IMR-90 (cell line): ENCODE measurements at regions not wholly inside any gene's neighbourhood (a gene's known extent, or its start where the extent isn't known, plus 50 kb on each side); places are given as distances from the start of the nearest gene placed in this dataset.

Experiments
- ATAC-seq: fragments of 200-7000 bp; cut with Tn5 transposase; 2 replicates; pipeline ENCODE4 v1.9.1; 2020; ENCODE audit warnings: low read depth, mild to moderate bottlenecking, moderate library complexity
- BruUV-seq: library from RNA; stranded (reverse); fragments of 400-500 nt; replicated peaks from 2 replicates; lab custom pipeline; 2021; lab: Mats Ljungman, UMichigan
- CTCF ChIA-PET: fragments of 300-600 bp; formaldehyde crosslinking; extraction: SDS; loops from one replicate; lab custom pipeline; 2021; ENCODE audit warnings: antibody characterized with exemption; lab: Yijun Ruan, JAX
- POLR2A ChIA-PET: fragments of 300-600 bp; sonication (Branson Sonifier 250); formaldehyde crosslinking; loops from one replicate; lab custom pipeline; 2022; ENCODE audit warnings: antibody characterized with exemption; ENCODE audit not compliant: unreplicated experiment; lab: Charles Lee
- DNase-seq: peaks from one replicate; pipeline ENCODE4 v3.0.0; 2013
- H2AFZ ChIP-seq: replicated peaks from 2 replicates; pipeline ENCODE3; 2013; ENCODE audit warnings: low read length, mild to moderate bottlenecking; ENCODE audit not compliant: poor library complexity
- H2AK5ac ChIP-seq: 2 replicates; pipeline ENCODE4 v1.6.1; 2013; ENCODE audit warnings: low read depth, low read length, inconsistent platforms
- H2AK9ac ChIP-seq: replicated peaks from 2 replicates; pipeline ENCODE3; 2013; ENCODE audit warnings: mild to moderate bottlenecking, low read depth, low read length, moderate library complexity; ENCODE audit not compliant: poor library complexity
- H2BK120ac ChIP-seq: 2 replicates; pipeline ENCODE4 v1.6.1; 2013; ENCODE audit warnings: low read depth, low read length, inconsistent platforms
- H2BK15ac ChIP-seq: 3 replicates; pipeline ENCODE4 v1.6.1; 2013; ENCODE audit warnings: low read depth, low read length, inconsistent platforms
- H2BK20ac ChIP-seq: 2 replicates; pipeline ENCODE4 v1.6.1; 2013; ENCODE audit warnings: low read depth, mild to moderate bottlenecking, inconsistent platforms, low read length, moderate library complexity
- H2BK5ac ChIP-seq: 2 replicates; pipeline ENCODE4 v1.6.1; 2013; ENCODE audit warnings: mild to moderate bottlenecking, low read depth, low read length, inconsistent platforms; ENCODE audit not compliant: poor library complexity, severe bottlenecking
- H3K14ac ChIP-seq: replicated peaks from 2 replicates; pipeline ENCODE4 v1.6.1; 2013; ENCODE audit warnings: low read depth, low read length, inconsistent platforms
- H3K18ac ChIP-seq: 2 replicates; pipeline ENCODE4 v1.6.1; 2013; ENCODE audit warnings: low read depth, low read length, control low read depth
- H3K23ac ChIP-seq: 2 replicates; pipeline ENCODE4 v1.6.1; 2013; ENCODE audit warnings: low read depth, low read length, inconsistent platforms
- H3K27ac ChIP-seq: 2 replicates; pipeline ENCODE4 v1.5.1; 2013; ENCODE audit warnings: mild to moderate bottlenecking, control low read depth, low read length; ENCODE audit not compliant: insufficient read depth
- H3K27me3 ChIP-seq: 2 replicates; pipeline ENCODE4 v1.6.1; 2013; ENCODE audit warnings: low read length; ENCODE audit not compliant: control insufficient read depth, insufficient read depth
- H3K36me3 ChIP-seq: 2 replicates; pipeline ENCODE4 v1.6.1; 2013; ENCODE audit warnings: low read length, mixed read lengths; ENCODE audit not compliant: control insufficient read depth, insufficient read depth
- H3K4ac ChIP-seq: 2 replicates; pipeline ENCODE4 v1.6.1; 2013; ENCODE audit warnings: low read depth, low read length, inconsistent platforms
- H3K4me1 ChIP-seq: 2 replicates; pipeline ENCODE4 v1.6.1; 2013; ENCODE audit warnings: low read length, mixed read lengths; ENCODE audit not compliant: control insufficient read depth, insufficient read depth
- H3K4me2 ChIP-seq: 2 replicates; pipeline ENCODE4 v1.6.1; 2013; ENCODE audit warnings: low read depth, mild to moderate bottlenecking, control low read depth, low read length, moderate library complexity
- H3K4me3 ChIP-seq: 2 replicates; pipeline ENCODE4 v1.5.1; 2013; ENCODE audit warnings: low read depth, mild to moderate bottlenecking, control low read depth, low read length, moderate library complexity; ENCODE audit not compliant: insufficient read depth
- H3K56ac ChIP-seq: 2 replicates; pipeline ENCODE4 v1.6.1; 2013; ENCODE audit warnings: low read length, inconsistent platforms; ENCODE audit not compliant: insufficient read depth; ENCODE audit errors: extremely low read depth
- H3K79me1 ChIP-seq, 2 experiments: 2 replicates each; pipeline ENCODE4 v1.6.1; 2013; ENCODE audit warnings: low read length in 2 of 2, inconsistent platforms in 1 of 2, low read depth in 1 of 2
- H3K9ac ChIP-seq: 2 replicates; pipeline ENCODE4 v1.6.1; 2013; ENCODE audit warnings: low read depth, low read length, control low read depth
- H3K9me1 ChIP-seq: 2 replicates; pipeline ENCODE4 v1.6.1; 2013; ENCODE audit warnings: low read length, inconsistent platforms; ENCODE audit not compliant: insufficient read depth
- H3K9me3 ChIP-seq: 2 replicates; pipeline ENCODE4 v1.6.1; 2013; ENCODE audit warnings: low read length; ENCODE audit not compliant: control insufficient read depth, insufficient read depth
- H4K20me1 ChIP-seq: 2 replicates; pipeline ENCODE4 v1.6.1; 2013; ENCODE audit warnings: low read length, inconsistent platforms; ENCODE audit not compliant: insufficient read depth
- H4K5ac ChIP-seq: 2 replicates; pipeline ENCODE4 v1.6.1; 2013; ENCODE audit warnings: mild to moderate bottlenecking, low read depth, low read length, control low read depth
- H4K8ac ChIP-seq, 2 experiments: 2 replicates each; pipeline ENCODE4 v1.6.1; 2013; ENCODE audit warnings: low read depth in 2 of 2, low read length in 2 of 2, control low read depth in 1 of 2, inconsistent platforms in 1 of 2
- H4K91ac ChIP-seq: 2 replicates; pipeline ENCODE4 v1.6.1; 2013; ENCODE audit warnings: low read depth, low read length, inconsistent platforms; ENCODE audit not compliant: insufficient read depth
- BHLHE40 ChIP-seq: fragments of 150-350 bp; IDR thresholded peaks from 2 replicates; pipeline ENCODE4 v1.6.1; 2016; ENCODE audit warnings: mild to moderate bottlenecking, low read depth, low read length
- CHD1 ChIP-seq: IDR thresholded peaks from 2 replicates; pipeline ENCODE4 v1.6.1; 2012; ENCODE audit warnings: low read depth, low read length, improper control_type of control experiment
- CTCF ChIP-seq: conservative IDR thresholded peaks from 2 replicates; pipeline ENCODE4 v1.5.1; 2012; ENCODE audit warnings: mild to moderate bottlenecking, low read depth, low read length, improper control_type of control experiment
- FOS ChIP-seq: fragments of 150-350 bp; IDR thresholded peaks from 2 replicates; pipeline ENCODE4 v1.6.1; 2016; ENCODE audit warnings: low read depth, low read length
- MAFK ChIP-seq: IDR thresholded peaks from 2 replicates; pipeline ENCODE4 v1.6.1; 2012; ENCODE audit warnings: low read depth, low read length, improper control_type of control experiment
- MXI1 ChIP-seq: IDR thresholded peaks from 2 replicates; pipeline ENCODE4 v1.6.1; 2012; ENCODE audit warnings: low read depth, mild to moderate bottlenecking, low read length, moderate library complexity, borderline replicate concordance
- NFE2L2 ChIP-seq: fragments of 150-350 bp; IDR thresholded peaks from 2 replicates; pipeline ENCODE4 v1.6.1; 2016; ENCODE audit warnings: low read depth, mild to moderate bottlenecking, low read length
- POLR2A ChIP-seq: IDR thresholded peaks from 2 replicates; pipeline ENCODE4 v1.6.1; 2012; ENCODE audit warnings: mild to moderate bottlenecking, low read depth, low read length
- RCOR1 ChIP-seq: IDR thresholded peaks from 2 replicates; pipeline ENCODE4 v1.6.1; 2012; ENCODE audit warnings: mild to moderate bottlenecking, low read length, improper control_type of control experiment; ENCODE audit not compliant: insufficient replicate concordance
- SMC3 ChIP-seq: fragments of 150-350 bp; IDR thresholded peaks from 2 replicates; pipeline ENCODE4 v1.6.1; 2016; ENCODE audit warnings: low read depth, mild to moderate bottlenecking, antibody characterized with exemption, low read length, moderate library complexity
- WGBS, 2 experiments: methylation state at CpG; one replicate each; pipeline versions ENCODE4 v1.1.5 to v1.1.7; 2013; ENCODE audit warnings: missing lambda C conversion rate in 2 of 2; ENCODE audit not compliant: insufficient read length in 1 of 2; ENCODE audit errors: extremely low coverage in 2 of 2; 5-methylcytosine and 5-hydroxymethylcytosine counted together
- dilution Hi-C: fragments of 300-500 bp; cut with HindIII; formaldehyde crosslinking; loops from one replicate; pipeline ENCODE4 v1.14.3; 2018; ENCODE audit warnings: low sequenced_read_pairs; ENCODE audit not compliant: unreplicated experiment
- in situ Hi-C: fragments of 300-500 bp; cut with MboI; formaldehyde crosslinking; loops from 3 replicates; pipeline ENCODE4 v1.14.3; 2019; ENCODE audit warnings: low sequenced_read_pairs, inconsistent platforms, mixed read lengths
- intact Hi-C: fragments of 100-400 bp; cut with micrococcal nuclease; formaldehyde crosslinking; loops from 2 replicates; pipeline ENCODE4 v1.10.0; 2022
- TF ChIP-seq, protein P1 (sequence below): fragments of 150-350 bp; IDR thresholded peaks from 2 replicates; pipeline ENCODE4 v1.6.1; 2017; ENCODE audit warnings: mild to moderate bottlenecking, antibody characterized with exemption, low read length, low read depth

DNA sequence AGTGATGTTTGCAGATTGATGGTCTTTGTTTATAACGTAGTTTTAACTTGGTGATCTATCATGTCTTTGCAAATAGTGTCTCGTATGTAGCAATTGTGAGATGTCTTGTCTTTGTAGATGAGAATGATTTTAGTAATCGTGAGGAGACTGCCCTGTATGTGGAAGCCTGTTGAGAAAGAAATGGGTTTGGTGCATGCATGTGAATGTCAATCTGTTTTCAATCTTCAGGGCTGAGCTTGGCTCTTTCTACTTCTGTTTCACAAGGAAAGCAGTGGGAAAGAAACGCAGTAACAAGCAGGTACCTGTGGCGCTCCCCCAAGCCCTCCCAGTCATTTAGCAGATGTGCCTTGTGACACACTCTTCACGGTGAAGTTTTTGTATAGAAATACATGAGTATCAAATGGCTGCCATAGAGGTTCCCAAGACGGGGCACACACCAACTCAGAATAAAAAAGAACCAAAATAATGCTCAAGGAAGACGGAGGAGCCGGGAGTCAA is 342.8 kb upstream of the DDHD1 start:
- H2BK120ac ChIP-seq = no peak overlapping the region
- BruUV-seq = no TSS peak

More for the DNA sequence above, 342.8 kb upstream of the DDHD1 start:
- Histone ChIP-seq H2BK5ac (no peak overlapping the region), H3K18ac (peak overlapping the region; percentile 4; the same call in 1 of the 2 replicates), H4K5ac (peak overlapping the region; percentile 28; the same call in 1 of the 2 replicates), H4K20me1 (no peaks in the 10 kb centered on the region), H3K23ac (no peak overlapping the region), H2AK5ac (no peak overlapping the region), H3K9me3 (peaks cover 3% of the 10 kb centered on the region; the same call in 1 of the 2 replicates), H3K79me1 (no peaks in the 10 kb centered on the region), H3K9me1 (0 out of 2 replicates have a peak, but pooled peaks cover 3% of the 10 kb centered on the region), H3K4me2 (no peak overlapping the region), H2BK20ac (no peak overlapping the region), H3K27me3 (no peaks in the 10 kb centered on the region), H3K4me1 (peaks cover 8% of the 10 kb centered on the region), H2BK15ac (peak overlapping the region; percentile 32; the same call in 1 of the 3 replicates), H3K4ac (no peak overlapping the region), H3K56ac (no peak overlapping the region), H4K8ac (no peak overlapping the region), H4K91ac (0 out of 2 replicates have a peak overlapping the region, but pooled peaks have one; percentile 44), H3K14ac (no peak overlapping the region), H3K4me3 (no peak overlapping the region), H2AFZ (no peak overlapping the region), H3K9ac (no peak overlapping the region), H3K36me3 (no peaks in the 10 kb centered on the region), H2AK9ac (no peak overlapping the region), H3K27ac (no peak overlapping the region)
- no peak for TF ChIP-seq BHLHE40
- TF ChIP-seq CHD1 = no peak
- TF ChIP-seq POLR2A = no peak
- TF ChIP-seq RCOR1 = no peak
- TF ChIP-seq, protein P1, sequence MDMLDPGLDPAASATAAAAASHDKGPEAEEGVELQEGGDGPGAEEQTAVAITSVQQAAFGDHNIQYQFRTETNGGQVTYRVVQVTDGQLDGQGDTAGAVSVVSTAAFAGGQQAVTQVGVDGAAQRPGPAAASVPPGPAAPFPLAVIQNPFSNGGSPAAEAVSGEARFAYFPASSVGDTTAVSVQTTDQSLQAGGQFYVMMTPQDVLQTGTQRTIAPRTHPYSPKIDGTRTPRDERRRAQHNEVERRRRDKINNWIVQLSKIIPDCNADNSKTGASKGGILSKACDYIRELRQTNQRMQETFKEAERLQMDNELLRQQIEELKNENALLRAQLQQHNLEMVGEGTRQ = no peak
- TF ChIP-seq FOS = no peak
- no peak for TF ChIP-seq SMC3
- TF ChIP-seq NFE2L2 = no peak
- no peak for TF ChIP-seq CTCF
- no peak for TF ChIP-seq MAFK
- no peak for TF ChIP-seq MXI1
- in situ Hi-C loops (no loop called here), dilution Hi-C loops (no loop called here), intact Hi-C loops (no loop called here)
- no peak for ATAC-seq
- no peak for DNase-seq
- POLR2A ChIA-PET = no interaction called here
- 83% methylated on average over 1 of the region's 9 CpGs; no CpG with 5 or more reads in 1 of the 2 experiments for WGBS, 2 experiments
- CTCF ChIA-PET = no interaction called here
